IPS-18a (cell line): ENCODE measurements at regions not wholly inside any gene's neighbourhood (a gene's known extent, or its start where the extent isn't known, plus 50 kb on each side); places are given as distances from the start of the nearest gene placed in this dataset.

Experiments
- H3K27ac ChIP-seq: one replicate; pipeline ENCODE4 v1.5.1; 2013; ENCODE audit warnings: low read length
- H3K27me3 ChIP-seq: one replicate; pipeline ENCODE4 v1.6.1; 2013; ENCODE audit warnings: mild to moderate bottlenecking, low read length; ENCODE audit not compliant: control insufficient read depth, insufficient read depth
- H3K36me3 ChIP-seq: one replicate; pipeline ENCODE4 v1.6.1; 2013; ENCODE audit warnings: low read depth, low read length; ENCODE audit not compliant: control insufficient read depth
- H3K4me1 ChIP-seq: one replicate; pipeline ENCODE4 v1.6.1; 2013; ENCODE audit warnings: low read depth, low read length; ENCODE audit not compliant: control insufficient read depth
- H3K4me3 ChIP-seq: one replicate; pipeline ENCODE4 v1.5.1; 2013; ENCODE audit warnings: low read length
- H3K9ac ChIP-seq: one replicate; pipeline ENCODE4 v1.6.1; 2013; ENCODE audit warnings: mild to moderate bottlenecking, low read length, moderate library complexity
- H3K9me3 ChIP-seq: one replicate; pipeline ENCODE4 v1.6.1; 2013; ENCODE audit warnings: low read depth, low read length; ENCODE audit not compliant: control insufficient read depth

DNA sequence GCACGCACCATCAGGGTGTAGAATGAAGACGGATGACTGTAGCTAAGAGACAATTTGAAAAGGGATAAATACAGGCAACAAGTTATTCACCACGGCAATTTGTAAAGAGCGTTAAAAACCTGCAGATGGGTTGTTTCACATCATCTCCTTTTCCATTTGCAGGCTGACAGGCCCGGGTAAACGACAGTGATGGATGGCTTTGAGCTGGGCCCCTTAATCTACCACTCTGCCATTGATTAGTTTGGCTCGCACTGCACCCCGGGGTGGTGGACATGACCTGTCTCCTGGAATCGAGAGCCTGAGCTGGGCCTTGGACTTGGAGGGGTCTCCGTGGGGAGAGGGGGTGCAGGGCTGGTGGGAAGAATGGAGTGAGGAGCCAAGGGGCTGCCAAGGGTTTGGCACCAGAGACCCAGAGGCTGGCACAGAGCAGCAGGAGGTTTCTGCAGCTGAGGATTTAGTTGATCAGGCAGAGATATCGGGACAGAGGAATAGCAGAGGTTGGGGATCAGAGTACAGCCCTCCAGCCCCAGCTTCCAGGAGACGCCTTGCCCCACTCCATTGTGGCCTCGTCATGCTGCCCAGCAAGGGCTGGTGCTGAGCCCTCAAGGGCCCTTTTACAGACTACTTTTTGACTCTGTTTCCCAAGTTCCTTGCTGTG is 110.6 kb upstream of the NECTIN1 start:
- H3K9me3 ChIP-seq = no peaks in the 10 kb centered on the region
- no peak overlapping the region for H3K9ac ChIP-seq
- no peaks in the 10 kb centered on the region for H3K4me1 ChIP-seq
- no peaks in the 10 kb centered on the region for H3K36me3 ChIP-seq
- H3K27ac ChIP-seq = no peak overlapping the region
- H3K27me3 ChIP-seq = no peaks in the 10 kb centered on the region
- no peak overlapping the region for H3K4me3 ChIP-seq

- H3K27ac ChIP-seq = no peak overlapping the region
- H3K36me3 ChIP-seq = no peaks in the 10 kb centered on the region
- H3K27me3 ChIP-seq = no peaks in the 10 kb centered on the region
- H3K9me3 ChIP-seq = no peaks in the 10 kb centered on the region
- H3K4me1 ChIP-seq = no peaks in the 10 kb centered on the region
- no peak overlapping the region for H3K9ac ChIP-seq
- no peak overlapping the region for H3K4me3 ChIP-seq
These were observed 106.8 kb upstream of the NECTIN1 start for GRCh38 chr11:119835753-119836152.

DNA sequence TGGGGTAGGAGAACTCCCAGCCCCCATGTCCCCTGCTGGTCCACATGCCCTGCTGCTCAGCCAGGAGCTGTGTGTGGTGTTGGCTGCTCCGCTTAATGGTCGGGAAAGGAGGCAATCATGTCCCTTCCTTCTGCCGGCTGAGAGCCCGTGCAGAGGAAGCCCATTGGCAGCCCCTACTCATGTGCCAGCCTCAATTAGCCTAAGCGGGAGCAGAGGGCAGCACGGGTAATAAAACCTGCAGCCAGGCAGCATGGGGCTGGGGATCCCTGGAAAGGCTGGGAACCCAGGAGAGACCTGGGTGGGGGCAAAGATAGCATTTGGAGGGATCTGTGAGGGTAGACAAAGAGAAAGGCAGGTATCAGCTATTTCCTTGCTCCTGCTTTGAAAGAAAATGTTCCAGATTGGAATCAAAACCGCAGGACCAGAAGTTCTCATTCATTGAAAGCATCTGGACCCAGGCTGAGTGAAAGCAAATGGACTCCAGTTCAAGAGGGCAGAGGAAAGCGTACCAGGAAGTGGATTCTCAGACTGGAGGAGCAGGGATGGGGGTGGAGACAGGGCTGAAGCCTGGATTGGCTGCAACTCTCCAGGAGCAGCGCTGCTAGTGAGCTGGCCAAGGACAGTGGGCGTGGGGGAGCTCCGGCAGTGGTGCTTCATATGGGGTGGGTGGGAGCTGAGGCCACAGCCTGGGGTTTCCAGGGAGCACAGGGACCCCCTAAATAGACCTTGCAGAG is 103.4 kb upstream of the NECTIN1 start:
- H3K27ac ChIP-seq = no peak overlapping the region
- peaks cover 3% of the 10 kb centered on the region for H3K4me1 ChIP-seq
- no peak overlapping the region for H3K9ac ChIP-seq
- H3K27me3 ChIP-seq = no peaks in the 10 kb centered on the region
- no peak overlapping the region for H3K4me3 ChIP-seq
- no peaks in the 10 kb centered on the region for H3K9me3 ChIP-seq
- no peaks in the 10 kb centered on the region for H3K36me3 ChIP-seq

DNA sequence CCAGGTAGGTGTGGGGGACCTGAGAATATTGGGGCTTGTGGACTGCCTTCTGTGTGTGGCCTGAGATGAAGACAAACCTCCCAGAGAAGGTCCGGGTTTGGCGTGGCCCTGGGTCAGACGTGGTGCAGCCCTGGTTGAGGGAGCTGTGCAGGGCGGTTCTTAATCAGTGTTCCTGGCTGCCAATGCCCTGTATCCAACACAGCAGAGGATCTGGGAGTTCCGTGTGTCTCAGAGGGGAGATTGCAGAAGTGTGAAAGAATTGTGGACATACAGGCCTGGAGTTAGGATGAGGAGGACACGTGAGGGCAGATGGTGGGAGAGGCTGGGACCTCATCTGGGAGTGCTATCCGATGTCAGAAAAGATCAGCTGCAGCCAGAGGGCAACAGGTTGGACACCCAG is 102.0 kb upstream of the NECTIN1 start:
- Histone ChIP-seq H3K27ac (no peak overlapping the region), H3K27me3 (no peaks in the 10 kb centered on the region), H3K4me3 (no peak overlapping the region), H3K9ac (no peak overlapping the region), H3K36me3 (no peaks in the 10 kb centered on the region), H3K4me1 (peaks cover 5% of the 10 kb centered on the region), H3K9me3 (no peaks in the 10 kb centered on the region)

DNA sequence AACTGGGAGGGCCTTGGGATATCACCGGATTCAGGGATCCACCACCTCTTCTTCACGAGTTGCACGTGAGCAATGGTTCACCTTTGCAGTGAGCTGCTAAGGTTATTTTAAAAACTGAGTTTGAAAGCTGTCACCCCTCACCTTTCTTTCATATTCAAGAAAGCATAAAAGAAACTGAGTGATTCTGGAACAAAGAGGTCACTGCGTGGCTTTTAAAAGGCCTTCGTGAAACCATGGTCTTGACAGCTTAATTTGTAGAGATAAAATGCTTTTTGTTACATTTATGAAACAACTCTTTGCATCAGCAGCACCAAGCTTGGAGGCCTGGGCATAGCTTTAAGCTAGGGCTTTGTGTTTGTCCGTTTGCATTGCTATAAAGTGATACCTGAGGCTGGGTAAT is 101.4 kb upstream of the NECTIN1 start:
- Histone ChIP-seq H3K9me3 (no peaks in the 10 kb centered on the region), H3K36me3 (no peaks in the 10 kb centered on the region), H3K27ac (no peak overlapping the region), H3K4me1 (peaks cover 5% of the 10 kb centered on the region), H3K9ac (no peak overlapping the region), H3K27me3 (no peaks in the 10 kb centered on the region), H3K4me3 (no peak overlapping the region)

GRCh38 chr11:119829402-119829801 is 100.4 kb upstream of the NECTIN1 start:
- H3K36me3 ChIP-seq = no peaks in the 10 kb centered on the region
- H3K27ac ChIP-seq = no peak overlapping the region
- no peaks in the 10 kb centered on the region for H3K27me3 ChIP-seq

GRCh38 chr11:119828819-119829218 is 99.8 kb upstream of the NECTIN1 start:
- no peaks in the 10 kb centered on the region for H3K36me3 ChIP-seq
- H3K4me3 ChIP-seq = no peak overlapping the region
- H3K27ac ChIP-seq = no peak overlapping the region
- H3K4me1 ChIP-seq = peaks cover 5% of the 10 kb centered on the region
- no peak overlapping the region for H3K9ac ChIP-seq
- no peaks in the 10 kb centered on the region for H3K27me3 ChIP-seq
- H3K9me3 ChIP-seq = no peaks in the 10 kb centered on the region

More at GRCh38 chr11:119829402-119829801, 100.4 kb upstream of the NECTIN1 start:
- H3K4me1 ChIP-seq = peaks cover 5% of the 10 kb centered on the region
- no peaks in the 10 kb centered on the region for H3K9me3 ChIP-seq
- H3K9ac ChIP-seq = no peak overlapping the region
- H3K4me3 ChIP-seq = no peak overlapping the region

GRCh38 chr11:119828006-119828405 is 99.0 kb upstream of the NECTIN1 start:
- no peaks in the 10 kb centered on the region for H3K27me3 ChIP-seq
- H3K4me3 ChIP-seq = no peak overlapping the region
- H3K27ac ChIP-seq = no peak overlapping the region
- H3K9ac ChIP-seq = no peak overlapping the region
- peaks cover 5% of the 10 kb centered on the region for H3K4me1 ChIP-seq
- no peaks in the 10 kb centered on the region for H3K36me3 ChIP-seq
- H3K9me3 ChIP-seq = no peaks in the 10 kb centered on the region

DNA sequence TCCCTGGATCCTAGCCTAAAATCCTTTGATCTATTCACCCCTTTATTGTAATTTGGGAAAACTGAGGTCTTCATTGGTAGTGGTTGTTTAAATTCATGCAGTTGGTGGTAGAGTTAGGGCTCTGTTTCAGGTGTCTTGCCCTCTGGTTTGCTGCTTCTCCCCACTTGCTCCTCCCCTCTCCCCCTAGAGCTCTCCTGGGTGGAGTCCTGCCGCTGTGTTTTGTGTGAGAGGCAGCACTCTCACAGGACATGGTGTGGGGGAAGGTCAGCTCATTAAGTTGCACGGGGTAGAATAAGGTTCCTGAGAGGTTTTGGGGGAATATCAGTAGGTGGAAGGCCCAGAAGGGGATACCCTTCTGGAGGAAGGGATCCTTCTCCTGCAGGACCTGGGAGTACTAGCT is 98.1 kb upstream of the NECTIN1 start:
- Histone ChIP-seq H3K4me1 (peaks cover 5% of the 10 kb centered on the region), H3K4me3 (no peak overlapping the region), H3K27me3 (no peaks in the 10 kb centered on the region), H3K36me3 (no peaks in the 10 kb centered on the region), H3K27ac (no peak overlapping the region), H3K9me3 (no peaks in the 10 kb centered on the region), H3K9ac (no peak overlapping the region)

DNA sequence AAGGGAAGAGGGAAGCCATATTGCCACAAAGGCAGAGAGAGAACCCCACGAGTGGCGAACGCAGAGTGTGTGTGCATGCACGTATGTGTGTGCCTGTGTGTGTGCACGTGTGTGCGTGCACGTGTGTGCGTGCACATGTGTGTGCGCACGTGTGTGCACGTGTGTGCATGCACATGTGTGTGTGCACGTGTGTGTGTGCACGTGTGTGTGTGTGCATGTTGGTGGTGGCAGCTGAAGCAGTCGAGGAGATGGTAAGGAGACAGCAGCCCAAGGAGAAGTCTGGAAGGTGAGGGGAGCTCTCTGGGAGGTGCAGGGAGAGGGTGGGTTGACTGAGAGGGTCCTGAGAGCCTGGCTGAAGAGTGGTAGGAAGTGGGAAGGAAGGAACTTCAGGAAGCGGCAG is 94.1 kb upstream of the NECTIN1 start:
- Histone ChIP-seq H3K27me3 (no peaks in the 10 kb centered on the region), H3K9me3 (no peaks in the 10 kb centered on the region)

DNA sequence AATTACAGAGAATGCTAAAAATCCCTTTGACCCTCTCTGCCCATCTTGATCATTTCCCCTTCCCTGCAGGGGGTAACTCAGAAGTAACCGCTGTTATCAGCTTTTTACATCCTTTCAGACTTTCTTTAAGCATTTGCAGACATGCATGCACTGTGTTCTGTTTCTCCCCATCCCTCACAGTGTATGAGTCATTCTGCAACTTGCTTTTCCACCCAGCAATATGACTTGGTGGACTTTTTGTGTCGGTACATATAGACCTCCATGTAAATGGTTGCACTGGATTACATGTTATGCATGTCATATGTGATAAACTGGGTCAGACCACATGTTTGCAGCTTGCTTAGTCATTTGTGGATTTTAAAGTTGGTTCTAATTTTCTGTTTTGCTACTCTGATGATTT is 87.7 kb upstream of the NECTIN1 start:
- Histone ChIP-seq H3K4me1 (peaks cover 5% of the 10 kb centered on the region), H3K27ac (no peak overlapping the region), H3K27me3 (no peaks in the 10 kb centered on the region), H3K9me3 (no peaks in the 10 kb centered on the region), H3K4me3 (no peak overlapping the region), H3K9ac (no peak overlapping the region), H3K36me3 (no peaks in the 10 kb centered on the region)

More for the DNA sequence above, 94.1 kb upstream of the NECTIN1 start:
- H3K36me3 ChIP-seq = no peaks in the 10 kb centered on the region
- no peak overlapping the region for H3K4me3 ChIP-seq
- no peak overlapping the region for H3K27ac ChIP-seq
- peaks cover 5% of the 10 kb centered on the region for H3K4me1 ChIP-seq
- no peak overlapping the region for H3K9ac ChIP-seq

DNA sequence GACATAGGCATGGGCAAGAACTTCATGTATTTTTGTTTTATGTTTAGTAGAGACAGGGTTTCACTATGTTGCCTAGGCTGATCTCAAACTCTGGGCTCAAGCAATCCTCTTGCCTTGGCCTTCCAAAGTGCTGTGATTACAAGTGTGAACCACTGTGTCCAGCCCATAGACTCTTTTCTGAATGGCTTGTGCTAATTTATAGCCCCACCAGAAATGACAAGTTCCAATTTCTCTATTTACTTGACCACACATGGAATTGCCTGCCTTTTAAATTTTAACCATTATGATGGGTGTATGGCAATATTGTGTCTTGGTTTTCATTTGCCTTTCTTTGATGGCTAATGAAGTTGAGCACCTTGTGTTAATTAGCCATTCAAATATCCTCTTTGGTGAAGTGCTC is 85.8 kb upstream of the NECTIN1 start:
- Histone ChIP-seq H3K4me1 (peaks cover 5% of the 10 kb centered on the region), H3K9ac (no peak overlapping the region), H3K4me3 (no peak overlapping the region), H3K9me3 (no peaks in the 10 kb centered on the region), H3K27me3 (no peaks in the 10 kb centered on the region), H3K27ac (no peak overlapping the region), H3K36me3 (no peaks in the 10 kb centered on the region)
